ENCODE measurements at regions not wholly inside any gene's neighbourhood (a gene's known extent, or its start where the extent isn't known, plus 50 kb on each side); places are given as distances from the start of the nearest gene placed in this dataset.

DNA sequence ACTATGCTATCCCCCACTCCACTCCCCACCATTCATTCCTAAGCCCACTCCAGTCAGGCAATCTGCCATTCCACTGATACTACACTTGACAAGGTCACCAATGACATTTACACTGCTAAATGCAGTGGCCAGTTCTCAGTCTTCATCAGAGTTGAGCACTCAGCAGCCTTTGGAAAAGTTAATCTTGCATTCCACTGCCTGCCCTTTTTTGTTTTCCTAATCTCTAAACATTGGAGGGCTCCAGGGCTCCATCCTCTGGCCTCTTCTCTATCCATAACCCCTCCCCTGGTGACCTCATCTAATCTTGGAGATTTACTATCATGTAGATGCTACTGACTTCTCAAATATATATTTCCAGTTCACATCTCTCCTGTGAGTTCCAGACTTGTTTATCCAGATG, 70.9 kb upstream of the S1PR1 start:
- no peak for DNase-seq (ENCODE audit: low read depth in 2 of 2)
- TF ChIP-seq, protein P1, sequence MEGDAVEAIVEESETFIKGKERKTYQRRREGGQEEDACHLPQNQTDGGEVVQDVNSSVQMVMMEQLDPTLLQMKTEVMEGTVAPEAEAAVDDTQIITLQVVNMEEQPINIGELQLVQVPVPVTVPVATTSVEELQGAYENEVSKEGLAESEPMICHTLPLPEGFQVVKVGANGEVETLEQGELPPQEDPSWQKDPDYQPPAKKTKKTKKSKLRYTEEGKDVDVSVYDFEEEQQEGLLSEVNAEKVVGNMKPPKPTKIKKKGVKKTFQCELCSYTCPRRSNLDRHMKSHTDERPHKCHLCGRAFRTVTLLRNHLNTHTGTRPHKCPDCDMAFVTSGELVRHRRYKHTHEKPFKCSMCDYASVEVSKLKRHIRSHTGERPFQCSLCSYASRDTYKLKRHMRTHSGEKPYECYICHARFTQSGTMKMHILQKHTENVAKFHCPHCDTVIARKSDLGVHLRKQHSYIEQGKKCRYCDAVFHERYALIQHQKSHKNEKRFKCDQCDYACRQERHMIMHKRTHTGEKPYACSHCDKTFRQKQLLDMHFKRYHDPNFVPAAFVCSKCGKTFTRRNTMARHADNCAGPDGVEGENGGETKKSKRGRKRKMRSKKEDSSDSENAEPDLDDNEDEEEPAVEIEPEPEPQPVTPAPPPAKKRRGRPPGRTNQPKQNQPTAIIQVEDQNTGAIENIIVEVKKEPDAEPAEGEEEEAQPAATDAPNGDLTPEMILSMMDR (IDR thresholded peaks at IDR 0.05; ENCODE audit: low read depth, low read length): no peak
- no peak overlapping the region for H3K4me3 ChIP-seq (replicated peaks in 1 of 2; ENCODE audit: low read depth in 2 of 2, low read length in 2 of 2)

DNA sequence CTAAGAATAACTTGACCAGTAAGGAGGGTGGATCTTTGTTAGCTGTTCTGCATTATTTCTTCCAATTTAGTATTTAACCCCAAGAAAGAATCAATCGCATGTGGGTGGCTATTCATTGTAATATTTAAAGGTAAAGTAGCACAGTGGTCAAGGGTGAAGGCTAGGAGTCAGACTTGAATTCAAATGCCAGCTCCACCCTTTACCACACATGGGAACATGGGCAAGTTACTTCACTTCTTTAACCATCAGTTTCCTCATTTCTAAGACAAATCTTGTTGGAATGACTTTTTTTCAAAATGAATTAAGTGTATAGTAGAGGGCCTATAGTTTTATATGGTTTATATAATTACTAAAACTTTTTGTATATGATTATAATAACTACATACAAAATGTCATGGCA, 71.3 kb upstream of the S1PR1 start:
- TF ChIP-seq, protein P1 (IDR thresholded peaks at IDR 0.05; ENCODE audit: low read depth, low read length): no peak
- H3K4me3 ChIP-seq (replicated peaks in 1 of 2; ENCODE audit: low read depth in 2 of 2, low read length in 2 of 2): no peak overlapping the region
- DNase-seq (ENCODE audit: low read depth in 2 of 2): no peak

DNA sequence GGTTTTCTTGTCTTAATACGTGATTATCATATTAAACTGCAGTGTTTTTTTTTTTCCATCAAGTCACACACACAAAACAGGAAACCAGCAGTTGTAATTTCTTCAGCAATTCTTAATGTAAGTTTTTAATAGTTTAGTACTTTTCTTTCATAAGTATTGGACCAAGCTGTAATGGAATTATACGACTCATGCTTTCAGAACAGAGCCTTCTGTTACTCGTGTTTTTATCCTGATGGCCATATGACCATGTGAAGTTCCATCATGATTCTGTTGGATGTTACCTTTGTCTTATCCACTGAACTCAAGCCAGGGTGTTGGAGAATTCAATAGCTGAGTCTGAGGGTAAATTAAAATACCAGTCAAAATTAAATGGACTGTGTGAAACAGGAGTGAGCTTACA, 72.0 kb upstream of the S1PR1 start:
- no peak overlapping the region for H3K4me3 ChIP-seq (replicated peaks in 1 of 2; ENCODE audit: low read depth in 2 of 2, low read length in 2 of 2)
- TF ChIP-seq, protein P1 (IDR thresholded peaks at IDR 0.05; ENCODE audit: low read depth, low read length): no peak
- DNase-seq (ENCODE audit: low read depth in 2 of 2): no peak

DNA sequence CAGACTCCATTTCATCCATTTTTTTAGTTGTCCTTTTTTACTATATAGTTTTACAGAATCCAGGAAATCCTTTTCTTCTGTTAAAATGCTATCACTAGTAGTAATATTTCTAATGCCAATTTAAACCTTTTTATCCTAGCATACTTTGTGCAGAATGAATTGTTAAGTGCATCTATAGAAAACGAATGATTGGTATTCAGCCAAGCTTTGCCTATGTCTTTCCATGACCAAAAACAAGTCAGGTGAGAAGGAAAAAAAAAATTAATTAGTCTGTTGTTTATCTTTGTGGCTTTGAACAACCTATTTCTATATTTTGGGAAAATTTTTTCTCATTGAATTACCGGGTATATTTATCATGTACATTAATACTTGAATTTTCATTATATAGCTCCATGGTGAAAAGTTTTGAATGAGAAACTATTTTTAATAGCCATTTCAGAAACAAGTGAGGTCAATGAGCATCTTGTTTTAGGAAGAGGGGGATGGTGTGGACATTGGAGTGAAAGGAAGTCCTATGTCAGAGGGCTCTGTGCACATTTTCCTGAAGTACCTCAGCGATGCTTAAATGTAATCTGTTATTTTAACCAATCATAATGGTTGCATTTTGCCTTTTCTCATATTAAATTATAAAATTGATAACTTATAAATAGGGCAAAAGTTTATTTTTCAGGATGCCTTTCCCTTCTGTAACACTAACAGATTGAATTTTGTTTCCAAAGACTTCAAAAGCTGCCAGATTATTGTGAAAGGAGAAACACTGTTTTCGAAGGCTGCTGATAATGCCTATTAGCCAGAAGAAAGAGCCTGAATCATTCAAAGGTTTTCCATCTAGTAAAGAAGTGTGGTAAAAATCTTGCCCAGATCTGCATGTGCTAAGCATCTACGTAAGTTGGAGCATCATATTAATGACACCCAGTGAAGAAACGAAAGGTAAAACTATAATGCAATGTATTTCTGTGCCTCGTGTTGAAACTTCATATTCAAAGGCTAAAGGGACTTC, 73.8 kb upstream of the S1PR1 start:
- TF ChIP-seq, protein P1 (IDR thresholded peaks at IDR 0.05; ENCODE audit: low read depth, low read length): no peak
- H3K4me3 ChIP-seq (replicated peaks in 1 of 2; ENCODE audit: low read depth in 2 of 2, low read length in 2 of 2): no peak overlapping the region
- DNase-seq (ENCODE audit: low read depth in 2 of 2): no peak

DNA sequence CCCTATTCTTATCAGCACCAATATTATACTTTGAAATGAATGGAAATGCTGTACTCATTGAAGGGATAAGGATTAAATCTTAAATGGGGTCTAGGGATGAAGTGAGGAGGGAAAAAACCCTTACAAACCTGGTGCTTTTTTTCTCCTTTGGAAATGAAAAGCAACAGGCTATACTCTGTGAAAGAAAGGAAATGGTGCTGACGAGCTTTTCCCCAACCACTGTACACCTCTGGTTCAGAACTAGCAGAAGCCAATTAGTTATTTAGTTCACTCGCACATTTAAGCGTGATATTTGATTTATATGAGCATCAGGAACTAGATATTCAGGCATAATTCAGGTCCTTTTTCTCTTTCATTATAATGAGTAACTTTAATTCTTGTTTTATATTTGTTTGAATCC, 74.5 kb upstream of the S1PR1 start:
- no peak for DNase-seq (ENCODE audit: low read depth in 2 of 2)
- TF ChIP-seq, protein P1 (IDR thresholded peaks at IDR 0.05; ENCODE audit: low read depth, low read length): no peak
- no peak overlapping the region for H3K4me3 ChIP-seq (replicated peaks in 1 of 2; ENCODE audit: low read depth in 2 of 2, low read length in 2 of 2)

DNA sequence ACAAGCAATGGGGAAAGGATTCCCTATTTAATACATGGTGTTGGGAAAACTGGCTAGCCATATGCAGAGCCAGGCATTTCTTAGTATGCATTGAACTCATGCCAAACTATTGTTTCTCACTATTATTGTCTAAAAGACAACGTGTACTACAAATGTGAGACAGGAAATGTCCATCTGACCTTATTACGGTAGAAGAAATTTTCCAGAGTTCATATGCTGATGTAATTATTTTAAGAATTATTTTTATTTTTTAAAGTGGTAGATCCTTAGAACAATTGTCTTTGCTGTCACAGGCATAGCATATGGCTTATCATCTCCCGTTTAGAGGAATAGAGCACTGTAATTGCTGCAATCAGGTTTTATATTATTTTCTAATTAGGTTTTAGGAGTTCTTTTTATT, 75.2 kb upstream of the S1PR1 start:
- peak; percentile 66 to 79 for DNase-seq (ENCODE audit: low read depth in 2 of 2)
- TF ChIP-seq, protein P1 (IDR thresholded peaks at IDR 0.05; ENCODE audit: low read depth, low read length): no peak
- no peak overlapping the region for H3K4me3 ChIP-seq (replicated peaks in 1 of 2; ENCODE audit: low read depth in 2 of 2, low read length in 2 of 2)
